SK-N-SH treated with all-trans-retinoic acid at 6 μM for 48 hours (cell line): ENCODE measurements at regions not wholly inside any gene's neighbourhood (a gene's known extent, or its start where the extent isn't known, plus 50 kb on each side); places are given as distances from the start of the nearest gene placed in this dataset.

Source experiments
- ATAC-seq: fragments of 200-7000 bp; cut with Tn5 transposase; 3 replicates; pipeline ENCODE4 v1.9.1; 2020; ENCODE audit warnings: mild to moderate bottlenecking, moderate library complexity
- ARNTL ChIP-seq: fragments of 450-650 bp; formaldehyde crosslinking; IDR thresholded peaks from 2 replicates; pipeline ENCODE4 v1.5.0; 2020; ENCODE audit warnings: low read depth, mild to moderate bottlenecking, moderate library complexity, borderline replicate concordance
- BACH2 ChIP-seq: fragments of 250-450 bp; sonication (Bioruptor Pico); IDR thresholded peaks from 2 replicates; pipeline ENCODE4 v1.9.0; 2021; ENCODE audit warnings: mild to moderate bottlenecking, borderline replicate concordance
- CREB5 ChIP-seq: fragments of 250-450 bp; sonication (Bioruptor Pico); IDR thresholded peaks from 2 replicates; pipeline ENCODE4 v1.5.1; 2020; ENCODE audit warnings: low read depth, mild to moderate bottlenecking, moderate library complexity
- CSDC2 ChIP-seq: fragments of 250-450 bp; sonication (Bioruptor Pico); IDR thresholded peaks from 2 replicates; pipeline ENCODE4 v1.5.0; 2020; ENCODE audit warnings: mild to moderate bottlenecking, moderate library complexity
- CSRNP3 ChIP-seq: fragments of 250-450 bp; sonication (Bioruptor Pico); IDR thresholded peaks from 2 replicates; pipeline ENCODE4 v1.5.1; 2021; ENCODE audit warnings: mild to moderate bottlenecking, moderate library complexity
- ESRRG ChIP-seq: fragments of 250-450 bp; sonication (Bioruptor Pico); IDR thresholded peaks from 2 replicates; pipeline ENCODE4 v1.6.1; 2021; ENCODE audit warnings: mild to moderate bottlenecking
- GLIS3 ChIP-seq: fragments of 250-450 bp; sonication (Bioruptor Pico); IDR thresholded peaks from 2 replicates; pipeline ENCODE4 v1.5.0; 2020; ENCODE audit warnings: mild to moderate bottlenecking, moderate library complexity
- ISL1 ChIP-seq: fragments of 250-450 bp; sonication (Bioruptor Pico); IDR thresholded peaks from 2 replicates; pipeline ENCODE4 v2.1.2; 2022; ENCODE audit warnings: mild to moderate bottlenecking, moderate library complexity
- OSR1 ChIP-seq: fragments of 250-450 bp; sonication (Bioruptor Pico); IDR thresholded peaks from 2 replicates; pipeline ENCODE4 v1.8.0; 2022; ENCODE audit warnings: moderate library complexity, mild to moderate bottlenecking, inconsistent platforms
- PATZ1 ChIP-seq: fragments of 250-450 bp; sonication (Bioruptor Pico); IDR thresholded peaks from 2 replicates; pipeline ENCODE4 v1.8.0; 2020; ENCODE audit warnings: mild to moderate bottlenecking, moderate library complexity, borderline replicate concordance
- POU6F1 ChIP-seq: fragments of 250-450 bp; sonication (Bioruptor Pico); IDR thresholded peaks from 2 replicates; pipeline ENCODE4 v1.8.0; 2021; ENCODE audit warnings: low read depth, mild to moderate bottlenecking, moderate library complexity, borderline replicate concordance
- PPARA ChIP-seq: fragments of 250-450 bp; sonication (Bioruptor Pico); IDR thresholded peaks from 2 replicates; pipeline ENCODE4 v1.5.0; 2020; ENCODE audit warnings: mild to moderate bottlenecking, borderline replicate concordance
- SNAI2 ChIP-seq: fragments of 250-450 bp; sonication (Bioruptor Pico); IDR thresholded peaks from 2 replicates; pipeline ENCODE4 v1.5.0; 2020; ENCODE audit warnings: mild to moderate bottlenecking, moderate library complexity
- TCF4 ChIP-seq: fragments of 250-450 bp; sonication (Bioruptor Pico); IDR thresholded peaks from 2 replicates; pipeline ENCODE4 v1.8.0; 2021; ENCODE audit warnings: mild to moderate bottlenecking, moderate library complexity, borderline replicate concordance
- TOX ChIP-seq: fragments of 250-450 bp; sonication (Bioruptor Pico); IDR thresholded peaks from 2 replicates; pipeline ENCODE4 v1.8.0; 2021; ENCODE audit warnings: mild to moderate bottlenecking, moderate library complexity, borderline replicate concordance
- TSHZ2 ChIP-seq: fragments of 250-450 bp; sonication (Bioruptor Pico); IDR thresholded peaks from 2 replicates; pipeline ENCODE4 v1.5.0; 2020; ENCODE audit warnings: mild to moderate bottlenecking, moderate library complexity
- ZC3H10 ChIP-seq: fragments of 250-450 bp; sonication (Bioruptor Pico); IDR thresholded peaks from 2 replicates; pipeline ENCODE4 v1.5.1; 2021; ENCODE audit warnings: mild to moderate bottlenecking, moderate library complexity
- ZFP3 ChIP-seq: fragments of 250-450 bp; sonication (Bioruptor Pico); IDR thresholded peaks from 2 replicates; pipeline ENCODE4 v1.5.0; 2020; ENCODE audit warnings: mild to moderate bottlenecking, moderate library complexity
- ZFP30 ChIP-seq: fragments of 450-650 bp; formaldehyde crosslinking; IDR thresholded peaks from 2 replicates; pipeline ENCODE4 v1.5.0; 2022; ENCODE audit warnings: mild to moderate bottlenecking, moderate library complexity
- ZNF565 ChIP-seq: fragments of 450-650 bp; formaldehyde crosslinking; conservative IDR thresholded peaks from 2 replicates; pipeline ENCODE4 v1.5.0; 2020; ENCODE audit warnings: low read depth, mild to moderate bottlenecking, moderate library complexity
- ZNF70 ChIP-seq: fragments of 450-650 bp; formaldehyde crosslinking; IDR thresholded peaks from 2 replicates; pipeline ENCODE4 v1.5.0; 2020; ENCODE audit warnings: mild to moderate bottlenecking, moderate library complexity

- no peak for TF ChIP-seq ZC3H10 (CRISPR knock-in tag)
- TF ChIP-seq ISL1, result no peak
- TF ChIP-seq ZNF70 (CRISPR knock-in tag), result no peak
- TF ChIP-seq ESRRG, result no peak
- no peak for TF ChIP-seq ZFP3 (CRISPR knock-in tag)
- no peak for TF ChIP-seq CREB5 (CRISPR knock-in tag)
- TF ChIP-seq ZFP30 (CRISPR knock-in tag), result no peak
- no peak for TF ChIP-seq POU6F1 (CRISPR knock-in tag)
- TF ChIP-seq GLIS3 (CRISPR knock-in tag), result no peak
- no peak for TF ChIP-seq CSDC2 (CRISPR knock-in tag)
- TF ChIP-seq ARNTL (CRISPR knock-in tag), result no peak
- TF ChIP-seq ZNF565 (CRISPR knock-in tag), result no peak
- no peak for TF ChIP-seq TCF4 (CRISPR knock-in tag)
- no peak for TF ChIP-seq OSR1
- TF ChIP-seq TOX (CRISPR knock-in tag), result no peak
- no peak for TF ChIP-seq BACH2 (CRISPR knock-in tag)
- TF ChIP-seq PATZ1, result no peak
- no peak for TF ChIP-seq PPARA
- TF ChIP-seq CSRNP3, result no peak
- TF ChIP-seq, all 23 proteins: peak for 0
- no peak for ATAC-seq
Measured at GRCh38 chr17:71395901-71396300, 724.9 kb upstream of the SOX9 start.

- ATAC-seq, result no peak
Measured at GRCh38 chr17:71396711-71397110, 724.1 kb upstream of the SOX9 start.

More at GRCh38 chr17:71396711-71397110, 724.1 kb upstream of the SOX9 start:
- no peak for TF ChIP-seq CSDC2 (CRISPR knock-in tag)
- no peak for TF ChIP-seq CREB5 (CRISPR knock-in tag)
- no peak for TF ChIP-seq TSHZ2 (CRISPR knock-in tag)
- no peak for TF ChIP-seq ESRRG
- TF ChIP-seq PPARA, result no peak
- no peak for TF ChIP-seq TOX (CRISPR knock-in tag)
- TF ChIP-seq ARNTL (CRISPR knock-in tag), result no peak
- no peak for TF ChIP-seq ZFP3 (CRISPR knock-in tag)
- no peak for TF ChIP-seq BACH2 (CRISPR knock-in tag)
- no peak for TF ChIP-seq CSRNP3
- TF ChIP-seq SNAI2 (CRISPR knock-in tag), result no peak
